Tibial artery (tissue), 4 donors: ENCODE measurements at regions not wholly inside any gene's neighbourhood (a gene's known extent, or its start where the extent isn't known, plus 50 kb on each side); places are given as distances from the start of the nearest gene placed in this dataset.

ENCODE experiments used
- DNase-seq, 2 donors: peaks; one replicate each; pipeline ENCODE4 v3.0.0-alpha.2; 2019
- H3K27ac ChIP-seq, 2 donors: fragments of 200-600 bp; sonication (generic) in 1 of 2; 1 replicate in 1 of 2; 2 replicates in 1 of 2; pipeline ENCODE4 v1.5.1; 2018 to 2019; ENCODE audit warnings: mild to moderate bottlenecking in 1 of 2
- H3K27me3 ChIP-seq, 2 donors: fragments of 200-600 bp; sonication (generic) in 1 of 2; one replicate each; pipeline versions ENCODE4 v1.5.1 to v1.6.0; 2016 to 2019
- H3K36me3 ChIP-seq, 3 donors: fragments of 200-600 bp; sonication (generic) in 2 of 3; one replicate each; pipeline ENCODE4 v1.5.1; 2016 to 2019; ENCODE audit warnings: mild to moderate bottlenecking in 2 of 3
- H3K4me1 ChIP-seq, 4 donors: fragments of 200-600 bp; sonication (generic) in 2 of 4; 1 replicate in 3 of 4; 2 replicates in 1 of 4; pipeline ENCODE4 v1.5.1; 2016 to 2019
- H3K4me3 ChIP-seq, 2 donors: fragments of 200-600 bp; sonication (generic) in 1 of 2; 1 replicate in 1 of 2; 2 replicates in 1 of 2; pipeline ENCODE4 v1.5.1; 2018 to 2019; ENCODE audit warnings: mild to moderate bottlenecking in 2 of 2
- H3K9me3 ChIP-seq, 3 donors: fragments of 200-600 bp; sonication (generic) in 1 of 3; one replicate each; pipeline ENCODE4 v1.5.1; 2016 to 2019
- CTCF ChIP-seq, 2 experiments: fragments of 200-600 bp in 1 of 2; fragments of 450-650 bp in 1 of 2; IDR thresholded peaks; one replicate each; pipeline ENCODE4 v1.5.1; 2017 to 2019; ENCODE audit warnings: antibody characterized with exemption in 2 of 2, mild to moderate bottlenecking in 1 of 2, moderate library complexity in 1 of 2
- intact Hi-C: fragments of 100-400 bp; cut with DNase I; formaldehyde crosslinking; loops from one replicate; pipeline ENCODE4 v1.15.0; 2023; ENCODE audit warnings: low total_unique reads

GRCh38 chr12:75831402-75831801, 200.2 kb downstream of the PHLDA1 start:
- Histone ChIP-seq H3K27ac (no peak overlapping the region), H3K27me3 (no peaks in the 10 kb centered on the region), H3K36me3 (no peaks in the 10 kb centered on the region), H3K4me1 (no peaks in the 10 kb centered on the region), H3K9me3 (no peaks in the 10 kb centered on the region), H3K4me3 (no peak overlapping the region)
- intact Hi-C loops, result no loop called here
- DNase-seq, result no peak
- TF ChIP-seq CTCF (IDR thresholded peaks at IDR 0.05), result no peak

- H3K9me3 ChIP-seq, result no peaks in the 10 kb centered on the region
- no peaks in the 10 kb centered on the region for H3K36me3 ChIP-seq
- H3K4me3 ChIP-seq, result no peak overlapping the region
- no peaks in the 10 kb centered on the region for H3K27me3 ChIP-seq
- H3K27ac ChIP-seq, result no peak overlapping the region
- TF ChIP-seq CTCF (IDR thresholded peaks at IDR 0.05), result no peak
- DNase-seq, result no peak
- intact Hi-C loops, result no loop called here
- H3K4me1 ChIP-seq, result no peaks in the 10 kb centered on the region
These were observed 204.5 kb downstream of the PHLDA1 start for GRCh38 chr12:75827061-75827460.

- no peak overlapping the region for H3K4me3 ChIP-seq
- H3K9me3 ChIP-seq, result no peaks in the 10 kb centered on the region
- no peak overlapping the region for H3K27ac ChIP-seq
- peaks cover 0 to 7% (median 0%) of the 10 kb centered on the region in 4 donors for H3K4me1 ChIP-seq
- TF ChIP-seq CTCF (IDR thresholded peaks at IDR 0.05), result no peak
- no peaks in the 10 kb centered on the region for H3K27me3 ChIP-seq
- intact Hi-C loops, result no loop called here
- H3K36me3 ChIP-seq, result no peaks in the 10 kb centered on the region
- no peak for DNase-seq
These were observed 205.9 kb downstream of the PHLDA1 start for GRCh38 chr12:75825686-75826085.

GRCh38 chr12:75823475-75823874, 208.1 kb downstream of the PHLDA1 start:
- intact Hi-C loops, result no loop called here

GRCh38 chr12:75822416-75822815, 209.2 kb downstream of the PHLDA1 start:
- Histone ChIP-seq H3K36me3 (no peaks in the 10 kb centered on the region), H3K9me3 (no peaks in the 10 kb centered on the region), H3K4me1 (peaks cover 0 to 7% (median 0%) of the 10 kb centered on the region in 4 donors), H3K27me3 (no peaks in the 10 kb centered on the region), H3K4me3 (no peak overlapping the region), H3K27ac (no peak overlapping the region)
- DNase-seq, result no peak
- TF ChIP-seq CTCF (IDR thresholded peaks at IDR 0.05), result no peak
- intact Hi-C loops, result no loop called here

More at GRCh38 chr12:75823475-75823874, 208.1 kb downstream of the PHLDA1 start:
- Histone ChIP-seq H3K27ac (no peak overlapping the region), H3K9me3 (no peaks in the 10 kb centered on the region), H3K4me1 (peaks cover 0 to 7% (median 0%) of the 10 kb centered on the region in 4 donors), H3K36me3 (no peaks in the 10 kb centered on the region), H3K27me3 (no peaks in the 10 kb centered on the region), H3K4me3 (no peak overlapping the region)
- TF ChIP-seq CTCF (IDR thresholded peaks at IDR 0.05), result no peak
- DNase-seq, result no peak
